Stimulated activated CD8-positive, alpha-beta memory T cell treated with anti-CD3 and anti-CD28 coated beads, Interleukin-15, amount 100 ng/mL, for 4 hours (primary cell): ENCODE measurements at regions not wholly inside any gene's neighbourhood (a gene's known extent, or its start where the extent isn't known, plus 50 kb on each side); places are given as distances from the start of the nearest gene placed in this dataset.

Experiments
- DNase-seq, 2 donors: peaks; one replicate each; pipeline ENCODE4 v3.0.0-alpha.2; 2020; ENCODE audit warnings: low read depth in 2 of 2

GRCh38 chr14:34044666-34045306 lies 93.9 kb upstream of the EGLN3 start:
- DNase-seq: no peak

DNA sequence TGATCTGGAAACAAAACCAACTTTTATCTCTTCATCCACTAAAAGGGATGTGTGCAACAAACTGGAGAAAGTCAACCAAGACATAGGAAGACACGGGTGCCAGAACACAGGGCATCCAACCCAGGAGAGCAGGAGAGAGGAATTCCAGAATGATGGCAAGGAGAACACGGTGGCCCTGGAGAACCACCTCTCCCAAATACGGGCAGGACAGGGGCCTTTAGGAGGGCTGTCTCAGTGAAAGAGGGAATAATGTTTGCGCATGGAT lies 93.4 kb upstream of the EGLN3 start:
- DNase-seq: no peak

GRCh38 chr14:34043627-34044372 lies 92.9 kb upstream of the EGLN3 start:
- DNase-seq: peak; percentile 21 to 47

- no peak for DNase-seq
These were observed 90.3 kb upstream of the EGLN3 start for GRCh38 chr14:34041220-34041619.

GRCh38 chr14:34040766-34041165 lies 89.9 kb upstream of the EGLN3 start:
- no peak for DNase-seq

GRCh38 chr14:34039428-34040047 lies 88.7 kb upstream of the EGLN3 start:
- no peak for DNase-seq

- no peak for DNase-seq
These were observed 87.6 kb upstream of the EGLN3 start for GRCh38 chr14:34038358-34039057.

- DNase-seq: no peak
These were observed 85.5 kb upstream of the EGLN3 start for GRCh38 chr14:34036319-34036766.

- no peak for DNase-seq
These were observed 85.0 kb upstream of the EGLN3 start for GRCh38 chr14:34035934-34036250.

DNA sequence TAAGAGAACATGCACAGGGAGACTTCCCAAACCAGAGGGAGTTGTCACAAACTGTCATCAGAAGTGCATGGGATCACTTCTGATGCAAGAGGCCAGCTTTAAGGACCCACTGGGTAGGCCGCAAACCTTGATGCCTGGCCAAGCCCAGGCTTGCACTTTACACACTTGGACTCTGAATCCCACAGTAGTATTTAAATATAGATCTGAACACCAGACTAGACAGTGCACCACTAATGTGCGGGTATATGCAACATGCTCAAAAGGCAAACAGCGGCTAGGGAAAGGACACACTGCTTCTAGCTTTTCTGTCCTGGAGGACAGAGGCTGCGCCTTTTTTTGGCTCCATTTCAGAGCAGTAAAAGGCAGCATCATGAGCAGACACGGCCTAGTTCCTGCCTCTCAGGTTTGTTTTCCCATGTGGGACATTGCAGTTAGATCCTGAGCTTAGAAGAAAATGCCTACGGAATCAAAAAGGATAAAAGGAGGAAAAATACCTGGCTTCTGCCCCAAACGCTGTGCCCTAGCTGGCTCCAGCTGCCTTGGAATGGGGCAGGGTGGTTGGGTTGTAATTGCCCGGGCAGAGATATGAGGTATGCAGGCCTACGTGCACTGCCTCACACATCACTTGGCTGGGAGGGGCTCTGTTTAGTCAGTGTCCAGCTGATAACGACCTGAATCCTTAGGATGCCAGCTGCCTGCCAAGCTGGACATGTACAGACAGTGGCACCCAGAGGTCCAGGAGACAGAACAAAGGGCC lies 84.5 kb upstream of the EGLN3 start:
- DNase-seq: no peak

- no peak for DNase-seq
These were observed 83.7 kb upstream of the EGLN3 start for GRCh38 chr14:34034447-34035176.

DNA sequence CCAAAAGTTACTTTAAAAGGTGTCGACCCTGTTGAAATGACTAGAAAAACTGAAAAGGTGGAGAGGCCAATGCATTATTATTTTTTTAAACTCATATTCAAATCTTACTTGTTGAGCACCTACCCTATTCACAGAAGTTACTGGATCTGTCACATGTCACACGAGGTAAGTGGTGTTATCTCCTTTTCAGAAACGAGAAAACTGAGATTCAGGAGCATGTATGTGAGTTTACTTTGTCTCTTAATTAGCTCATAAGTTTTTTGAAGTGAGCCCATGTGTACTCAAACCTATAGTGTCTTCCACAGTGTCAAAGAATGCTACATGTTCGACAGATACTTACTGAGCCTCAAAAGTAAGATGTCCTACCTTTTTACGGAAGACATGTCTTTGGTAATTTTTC lies 81.8 kb upstream of the EGLN3 start:
- no peak for DNase-seq

GRCh38 chr14:34030864-34031263 lies 80.0 kb upstream of the EGLN3 start:
- DNase-seq: no peak

DNA sequence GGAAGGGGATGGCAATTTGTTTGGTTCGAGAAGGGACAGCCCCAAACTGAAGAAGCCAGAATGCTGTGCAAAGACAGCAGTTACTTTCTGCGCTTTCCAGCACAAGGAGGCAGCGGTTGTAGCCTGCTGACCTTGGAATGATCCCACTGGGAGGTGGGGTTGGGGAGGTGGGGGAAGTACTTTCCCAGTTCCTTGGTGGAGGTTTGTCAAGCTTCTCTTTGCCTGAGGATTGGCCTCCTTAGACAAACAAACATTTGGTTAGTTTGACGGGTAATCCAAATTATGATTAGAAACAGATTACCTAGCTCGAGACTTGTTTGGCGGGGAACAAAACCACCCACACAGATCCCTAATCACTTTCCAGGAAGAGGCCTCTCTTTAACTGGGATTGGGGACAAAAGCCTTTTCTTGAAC lies 79.1 kb upstream of the EGLN3 start:
- no peak for DNase-seq

- DNase-seq: no peak
These were observed 77.2 kb upstream of the EGLN3 start for GRCh38 chr14:34027990-34028495.

DNA sequence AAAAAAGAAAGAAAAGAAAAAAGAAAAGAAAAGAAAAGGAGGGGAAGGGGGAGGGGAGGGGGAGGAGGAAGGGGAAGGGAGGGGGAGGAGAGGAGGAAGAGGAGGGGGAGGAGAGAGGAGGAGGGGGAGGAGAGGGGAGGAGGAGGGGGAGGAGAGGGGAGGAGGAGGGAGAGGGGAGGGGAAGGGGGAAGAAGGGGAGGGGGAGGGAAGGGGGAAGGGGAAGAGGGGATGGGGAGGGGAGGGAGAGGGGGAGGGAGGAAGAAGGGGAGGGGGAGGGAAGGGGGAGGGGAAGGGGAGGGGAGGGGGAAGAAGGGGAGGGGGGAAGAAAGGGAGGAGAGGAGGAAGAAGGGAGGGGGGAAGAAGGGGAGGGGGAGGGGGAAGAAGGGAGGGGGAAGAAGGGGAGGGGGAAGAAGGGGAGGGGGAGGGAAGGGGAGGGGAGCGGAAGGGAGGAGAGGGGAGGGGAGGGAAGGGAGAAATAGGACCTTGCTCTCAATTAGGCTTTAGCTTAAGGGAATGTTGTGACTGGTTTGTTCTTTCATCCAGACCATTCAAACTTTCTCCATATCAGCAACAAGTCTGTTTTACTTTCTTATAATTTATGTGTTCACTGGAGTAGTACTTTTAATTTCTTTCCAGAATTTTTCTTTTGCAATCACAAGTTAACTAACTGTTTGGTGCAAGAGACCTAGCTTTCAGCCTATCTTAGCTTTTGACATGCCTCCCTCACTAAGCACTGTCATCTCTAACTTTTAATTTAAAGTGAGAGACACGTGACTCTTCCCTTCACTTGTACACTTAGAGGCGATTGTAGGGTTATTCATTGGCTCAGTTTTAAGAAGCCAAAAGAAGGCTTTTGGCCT lies 76.5 kb upstream of the EGLN3 start:
- DNase-seq: no peak

DNA sequence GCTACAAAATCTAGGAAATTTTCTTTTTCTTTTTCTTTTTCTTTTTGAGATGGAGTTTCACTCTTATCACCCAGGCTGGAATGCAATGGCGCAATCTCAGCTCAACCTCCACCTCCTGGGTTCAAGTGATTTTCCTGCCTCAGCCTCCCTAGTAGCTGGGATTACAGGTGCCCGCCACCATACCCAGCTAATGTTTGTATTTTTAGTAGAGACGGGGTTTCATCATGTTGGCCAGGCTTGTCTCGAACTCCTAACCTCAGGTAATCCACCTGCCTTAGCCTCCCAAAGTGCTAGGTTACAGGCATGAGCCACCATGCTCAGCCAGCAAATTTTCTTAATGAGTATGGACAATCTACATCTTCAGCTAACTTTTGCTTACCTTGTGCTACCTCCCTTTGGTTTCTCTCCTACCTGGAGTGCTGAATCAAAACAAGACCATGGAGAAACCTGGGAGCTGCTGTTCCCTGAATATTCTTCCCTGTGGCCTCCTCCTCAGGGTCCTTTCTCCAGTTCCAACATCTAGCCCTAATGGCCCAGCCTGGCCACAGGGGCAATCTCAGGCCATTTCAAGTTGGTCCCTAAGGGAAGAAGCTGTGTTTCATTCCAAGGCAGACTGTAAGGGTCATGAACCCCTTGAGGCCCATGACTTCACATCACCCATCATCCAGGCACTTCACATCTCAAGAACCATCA lies 74.6 kb upstream of the EGLN3 start:
- DNase-seq: no peak

DNA sequence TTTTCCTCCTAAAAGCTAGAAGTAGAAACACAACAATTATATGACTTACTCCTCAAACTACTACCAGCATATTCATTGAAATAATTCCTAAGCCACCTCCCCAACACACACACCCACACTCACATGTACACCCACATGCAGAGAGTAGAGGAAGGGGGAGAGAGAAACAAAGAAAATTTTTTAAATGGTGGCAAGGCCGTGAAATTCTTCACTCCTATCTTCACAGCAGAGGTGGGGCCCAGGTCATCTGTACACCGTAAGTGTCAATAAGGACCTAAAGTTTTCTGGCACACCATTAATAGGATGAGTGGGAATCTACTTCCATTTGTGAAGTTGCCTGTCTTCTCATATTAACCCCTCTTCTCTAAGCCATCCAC lies 73.9 kb upstream of the EGLN3 start:
- no peak for DNase-seq

DNA sequence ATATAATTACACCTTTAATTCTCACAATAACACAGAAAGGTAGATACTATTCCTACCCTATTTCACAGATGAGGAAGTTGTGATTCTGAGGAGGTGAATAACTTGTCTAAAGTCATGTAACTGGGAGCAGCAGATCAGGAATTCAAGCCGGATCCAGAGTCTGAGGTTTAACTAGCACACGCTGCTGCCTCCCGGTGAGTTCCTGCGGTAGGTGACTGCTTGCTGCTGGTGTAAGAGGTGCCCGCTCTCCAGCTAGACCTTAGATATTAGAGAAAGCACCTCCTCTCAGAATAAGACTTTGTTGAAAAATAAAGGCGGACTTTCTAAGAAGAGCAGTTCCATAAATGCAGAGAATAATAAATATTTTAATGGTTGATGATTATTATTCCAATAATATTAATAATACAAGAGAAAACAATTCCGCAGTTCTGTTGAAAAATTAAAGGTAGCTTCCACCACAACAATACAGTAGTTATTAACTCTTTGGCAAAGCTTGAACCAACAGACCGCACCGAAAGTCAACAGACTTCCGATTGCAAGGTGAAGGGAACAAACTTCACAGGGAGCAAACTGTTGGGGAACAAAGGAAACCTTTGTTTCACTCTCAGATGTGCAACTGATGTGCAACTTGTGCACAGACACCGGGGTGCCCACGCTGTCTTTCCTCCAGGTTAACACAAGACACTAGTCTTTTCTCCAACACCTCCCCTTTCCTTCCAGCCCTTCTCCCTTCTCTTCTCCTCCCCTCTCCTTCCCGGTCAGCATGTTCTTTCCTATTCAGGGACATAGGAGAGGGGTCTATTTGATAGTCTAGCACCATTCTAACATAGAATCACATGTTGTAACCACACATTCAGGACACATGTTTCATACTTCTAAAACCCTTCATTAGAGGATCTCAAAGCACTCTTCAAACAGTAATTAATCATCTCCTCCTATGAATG lies 73.2 kb upstream of the EGLN3 start:
- DNase-seq: no peak
